GM12874 (cell line): ENCODE measurements at regions not wholly inside any gene's neighbourhood (a gene's known extent, or its start where the extent isn't known, plus 50 kb on each side); places are given as distances from the start of the nearest gene placed in this dataset.

Experiments used
- CTCF ChIP-seq: IDR thresholded peaks from 2 replicates; pipeline ENCODE4 v1.5.1; 2011; ENCODE audit warnings: low read depth, mild to moderate bottlenecking, control low read depth, low read length, moderate library complexity; ENCODE audit not compliant: insufficient read depth

- TF ChIP-seq CTCF: no peak
Observed at GRCh38 chr4:22241415-22241814, 274.5 kb downstream of the ADGRA3 start.

GRCh38 chr4:22240814-22241213, 275.1 kb downstream of the ADGRA3 start:
- TF ChIP-seq CTCF: no peak

- TF ChIP-seq CTCF: no peak
Observed at GRCh38 chr4:22238742-22239141, 277.1 kb downstream of the ADGRA3 start.

GRCh38 chr4:22237846-22238494, 277.9 kb downstream of the ADGRA3 start:
- TF ChIP-seq CTCF: no peak

- peak; percentile 79 for TF ChIP-seq CTCF
Observed at GRCh38 chr4:22237155-22237751, 278.6 kb downstream of the ADGRA3 start.

- TF ChIP-seq CTCF: no peak
Observed at GRCh38 chr4:22235698-22236097, 280.2 kb downstream of the ADGRA3 start.

GRCh38 chr4:22233230-22233629, 282.6 kb downstream of the ADGRA3 start:
- no peak for TF ChIP-seq CTCF
